ENCODE measurements at regions not wholly inside any gene's neighbourhood (a gene's known extent, or its start where the extent isn't known, plus 50 kb on each side); places are given as distances from the start of the nearest gene placed in this dataset.
"Not testable (repeated sequence)": the region's sequence is repeated elsewhere in the genome, so short reads cannot be mapped to it uniquely, and the experiment has no call there.

DNA sequence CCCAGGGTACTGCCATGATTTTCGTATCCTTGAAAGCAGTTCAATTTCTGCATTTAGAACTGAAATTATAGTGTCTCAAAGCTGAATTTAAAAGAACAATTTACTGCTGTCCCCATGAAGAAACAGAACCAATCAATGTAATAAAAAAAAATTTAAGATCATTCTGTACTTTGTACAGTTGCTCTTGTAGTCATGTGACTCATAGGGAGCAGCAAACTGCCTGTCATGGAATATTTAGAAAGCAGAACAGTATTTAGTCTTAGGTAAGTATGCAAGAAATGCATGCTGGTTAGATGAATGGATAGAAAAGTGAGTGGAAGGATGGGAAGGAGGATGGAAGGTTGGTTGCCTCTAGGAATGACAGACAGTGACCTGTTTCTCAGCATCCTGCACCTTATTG lies 450.9 kb downstream of the RAB38 start:
- no peaks in the 10 kb centered on the region for H3K36me3 Mint-ChIP-seq
- peaks cover 13% of the 10 kb centered on the region for H3K4me1 Mint-ChIP-seq
- H3K4me3 Mint-ChIP-seq, result no peak overlapping the region
- DNase-seq (ENCODE audit: low spot score in 2 of 2, unreplicated experiment in 2 of 2), result no peak
- no peaks in the 10 kb centered on the region for H3K9me3 Mint-ChIP-seq
- TF ChIP-seq, protein P1, sequence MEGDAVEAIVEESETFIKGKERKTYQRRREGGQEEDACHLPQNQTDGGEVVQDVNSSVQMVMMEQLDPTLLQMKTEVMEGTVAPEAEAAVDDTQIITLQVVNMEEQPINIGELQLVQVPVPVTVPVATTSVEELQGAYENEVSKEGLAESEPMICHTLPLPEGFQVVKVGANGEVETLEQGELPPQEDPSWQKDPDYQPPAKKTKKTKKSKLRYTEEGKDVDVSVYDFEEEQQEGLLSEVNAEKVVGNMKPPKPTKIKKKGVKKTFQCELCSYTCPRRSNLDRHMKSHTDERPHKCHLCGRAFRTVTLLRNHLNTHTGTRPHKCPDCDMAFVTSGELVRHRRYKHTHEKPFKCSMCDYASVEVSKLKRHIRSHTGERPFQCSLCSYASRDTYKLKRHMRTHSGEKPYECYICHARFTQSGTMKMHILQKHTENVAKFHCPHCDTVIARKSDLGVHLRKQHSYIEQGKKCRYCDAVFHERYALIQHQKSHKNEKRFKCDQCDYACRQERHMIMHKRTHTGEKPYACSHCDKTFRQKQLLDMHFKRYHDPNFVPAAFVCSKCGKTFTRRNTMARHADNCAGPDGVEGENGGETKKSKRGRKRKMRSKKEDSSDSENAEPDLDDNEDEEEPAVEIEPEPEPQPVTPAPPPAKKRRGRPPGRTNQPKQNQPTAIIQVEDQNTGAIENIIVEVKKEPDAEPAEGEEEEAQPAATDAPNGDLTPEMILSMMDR (IDR thresholded peaks at IDR 0.05; ENCODE audit: unreplicated experiment), result no peak
- H3K27me3 Mint-ChIP-seq (ENCODE audit: low read depth), result no peaks in the 10 kb centered on the region
- no peak overlapping the region for H3K27ac Mint-ChIP-seq

DNA sequence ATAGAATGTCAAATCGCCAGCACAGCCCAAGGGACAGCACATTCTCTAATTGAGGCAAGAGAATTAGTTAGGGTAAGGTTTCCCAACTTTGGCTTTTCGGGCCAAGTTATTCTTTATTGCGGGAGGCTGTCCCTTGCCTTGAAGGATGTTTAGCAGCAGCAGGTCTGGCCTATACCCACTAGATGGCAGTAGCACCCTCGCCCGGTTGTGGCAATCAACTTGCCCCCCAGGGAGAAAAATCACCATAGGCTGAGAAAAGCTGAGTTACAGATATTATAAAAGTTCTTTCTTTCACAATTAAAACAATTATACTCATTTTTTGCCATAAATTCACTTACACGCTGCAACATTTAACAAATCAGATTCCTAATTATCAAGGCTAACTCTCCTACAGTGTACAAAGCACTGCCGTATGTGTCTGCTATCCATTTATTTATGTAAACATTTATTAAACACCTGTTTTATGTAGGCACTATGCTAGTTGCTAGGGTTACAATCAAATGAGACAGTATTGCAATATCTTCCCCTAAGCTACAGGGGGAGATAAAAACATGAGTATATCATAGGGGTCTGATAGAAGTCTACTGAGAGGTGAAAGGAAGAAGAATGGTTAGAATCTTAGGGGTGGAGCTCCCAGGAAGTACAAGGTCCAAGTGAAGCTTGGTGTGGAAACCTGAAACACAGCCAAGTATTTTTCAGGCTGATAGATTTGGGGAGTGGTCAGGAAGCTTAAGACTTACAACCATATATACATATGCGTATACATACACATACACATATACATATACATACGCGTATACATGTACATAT lies 452.3 kb downstream of the RAB38 start:
- H3K27ac Mint-ChIP-seq, result no peak overlapping the region
- H3K27me3 Mint-ChIP-seq (ENCODE audit: low read depth), result no peaks in the 10 kb centered on the region
- no peaks in the 10 kb centered on the region for H3K36me3 Mint-ChIP-seq
- peaks cover 20% of the 10 kb centered on the region for H3K4me1 Mint-ChIP-seq
- no peak overlapping the region for H3K4me3 Mint-ChIP-seq
- no peak for DNase-seq (ENCODE audit: low spot score in 2 of 2, unreplicated experiment in 2 of 2)
- H3K9me3 Mint-ChIP-seq, result no peaks in the 10 kb centered on the region
- TF ChIP-seq, protein P1 (IDR thresholded peaks at IDR 0.05; ENCODE audit: unreplicated experiment), result peak; percentile 23

DNA sequence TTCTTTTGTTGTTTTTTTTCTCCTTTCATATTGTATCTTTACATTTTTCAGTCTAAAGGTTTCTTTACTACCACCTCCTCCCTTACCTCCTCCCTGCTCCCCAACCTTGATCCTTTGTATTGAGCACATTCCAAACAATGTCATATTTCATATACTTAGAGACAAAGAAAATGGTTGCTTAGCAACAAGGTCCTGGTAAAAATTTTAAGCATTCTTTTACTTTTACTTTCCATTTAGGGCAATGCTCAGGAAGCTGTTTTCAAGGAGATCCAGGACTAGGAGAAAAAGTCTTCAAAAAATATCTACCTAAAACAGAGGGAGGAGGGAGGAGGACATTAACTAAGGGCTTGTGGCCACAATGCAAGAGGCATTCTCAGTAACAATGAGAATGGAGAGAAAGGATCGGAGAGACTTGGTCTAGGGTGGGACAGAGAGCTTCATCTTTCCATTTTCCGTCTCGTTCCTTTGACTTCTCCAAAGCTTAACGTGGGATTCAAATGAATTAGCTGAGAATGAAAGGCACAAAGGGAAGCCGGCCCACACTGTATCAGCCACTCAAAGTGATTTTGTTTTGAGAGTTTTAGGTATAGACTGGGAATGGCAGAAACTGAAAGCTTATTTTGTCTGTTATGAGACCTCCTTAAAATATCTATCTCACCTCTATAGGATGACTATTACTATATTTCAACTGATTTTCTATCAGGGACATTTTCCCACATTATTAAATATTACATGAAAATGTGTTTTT lies 455.7 kb downstream of the RAB38 start:
- Mint-ChIP-seq H3K4me1 (peaks cover 13% of the 10 kb centered on the region), H3K36me3 (no peaks in the 10 kb centered on the region), H3K27ac (peak overlapping the region; percentile 90), H3K9me3 (no peaks in the 10 kb centered on the region), H3K27me3 (ENCODE audit: low read depth) (no peaks in the 10 kb centered on the region), H3K4me3 (no peak overlapping the region)
- TF ChIP-seq, protein P1 (IDR thresholded peaks at IDR 0.05; ENCODE audit: unreplicated experiment), result no peak
- no peak for DNase-seq (ENCODE audit: low spot score in 2 of 2, unreplicated experiment in 2 of 2)

DNA sequence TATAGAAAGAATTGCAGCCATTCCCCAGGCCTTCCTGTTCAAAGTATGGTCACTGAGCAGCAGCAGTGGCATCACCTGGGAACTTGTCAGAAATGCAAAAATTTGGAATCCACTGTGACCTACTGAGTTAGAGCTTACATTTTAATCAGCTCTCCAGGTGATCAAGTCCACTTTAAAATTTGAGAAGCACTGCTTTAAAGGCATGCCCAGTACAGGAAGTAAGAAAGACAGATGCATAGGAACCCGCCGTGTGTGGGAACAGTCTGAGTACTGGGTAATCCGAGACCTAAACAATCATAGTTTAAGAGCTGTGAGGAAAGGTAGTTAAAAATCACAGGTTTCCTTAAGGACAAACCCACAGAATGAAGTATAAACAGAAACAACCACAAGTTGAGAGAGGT lies 462.4 kb downstream of the RAB38 start:
- peaks cover 14% of the 10 kb centered on the region for H3K4me1 Mint-ChIP-seq
- no peak for DNase-seq (ENCODE audit: low spot score in 2 of 2, unreplicated experiment in 2 of 2)
- H3K27ac Mint-ChIP-seq, result peak overlapping the region; percentile 76

DNA sequence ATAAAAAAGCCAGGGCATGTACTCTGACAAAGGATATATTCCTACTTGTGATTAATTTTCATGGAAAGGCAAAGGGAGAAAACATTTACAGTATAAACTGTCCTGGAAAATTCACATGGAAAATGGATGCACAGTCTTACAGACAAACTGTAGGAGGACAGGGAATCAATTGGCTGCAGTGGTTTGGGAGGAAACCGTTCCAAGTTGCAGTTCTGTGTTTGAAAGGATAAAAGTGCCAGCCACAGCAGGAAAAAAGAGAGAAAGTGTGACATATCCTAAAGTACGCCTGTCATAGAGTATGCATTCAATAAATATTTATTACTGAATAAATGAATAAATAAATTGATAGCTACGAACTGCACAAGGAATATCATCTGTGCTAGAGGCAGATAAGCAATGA lies 462.9 kb downstream of the RAB38 start:
- no peaks in the 10 kb centered on the region for H3K36me3 Mint-ChIP-seq
- DNase-seq (ENCODE audit: low spot score in 2 of 2, unreplicated experiment in 2 of 2), result no peak
- peaks cover 14% of the 10 kb centered on the region for H3K4me1 Mint-ChIP-seq
- TF ChIP-seq, protein P1 (IDR thresholded peaks at IDR 0.05; ENCODE audit: unreplicated experiment), result no peak
- H3K9me3 Mint-ChIP-seq, result peaks cover 9% of the 10 kb centered on the region
- H3K4me3 Mint-ChIP-seq, result no peak overlapping the region
- no peaks in the 10 kb centered on the region for H3K27me3 Mint-ChIP-seq (ENCODE audit: low read depth)
- H3K27ac Mint-ChIP-seq, result no peak overlapping the region

More for the DNA sequence above, 462.4 kb downstream of the RAB38 start:
- TF ChIP-seq, protein P1 (IDR thresholded peaks at IDR 0.05; ENCODE audit: unreplicated experiment), result no peak
- H3K36me3 Mint-ChIP-seq, result no peaks in the 10 kb centered on the region
- H3K4me3 Mint-ChIP-seq, result no peak overlapping the region
- no peaks in the 10 kb centered on the region for H3K27me3 Mint-ChIP-seq (ENCODE audit: low read depth)
- H3K9me3 Mint-ChIP-seq, result peaks cover 8% of the 10 kb centered on the region

DNA sequence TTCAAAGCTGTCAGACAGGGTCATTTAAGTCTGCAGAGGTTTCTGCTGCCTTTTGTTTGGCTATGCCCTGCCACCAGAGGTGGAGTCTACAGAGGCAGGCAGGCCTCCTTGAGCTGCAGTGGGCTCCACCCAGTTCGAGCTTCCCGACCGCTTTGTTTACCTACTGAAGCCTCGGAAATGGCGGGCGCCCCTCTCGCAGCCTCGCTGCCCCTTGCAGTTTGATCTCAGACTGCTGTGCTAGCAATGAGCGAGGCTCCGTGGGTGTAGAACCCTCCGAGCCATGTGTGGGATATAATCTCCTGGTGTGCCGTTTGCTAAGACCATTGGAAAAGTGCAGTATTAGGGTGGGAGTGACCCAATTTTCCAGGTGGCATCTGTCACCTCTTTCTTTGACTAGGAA lies 471.7 kb downstream of the RAB38 start:
- not testable (repeated sequence) for H3K27me3 Mint-ChIP-seq (ENCODE audit: low read depth); DNase-seq (ENCODE audit: low spot score in 2 of 2, unreplicated experiment in 2 of 2); H3K4me3 Mint-ChIP-seq; H3K36me3 Mint-ChIP-seq; H3K4me1 Mint-ChIP-seq; H3K27ac Mint-ChIP-seq
- peaks cover 55% of the 10 kb centered on the region for H3K9me3 Mint-ChIP-seq

Data from mesothelial cell of epicardium (in vitro differentiated cells).